SU-DHL-6 (cell line): ENCODE measurements at regions not wholly inside any gene's neighbourhood (a gene's known extent, or its start where the extent isn't known, plus 50 kb on each side); places are given as distances from the start of the nearest gene placed in this dataset.

ENCODE experiments used
- H2AFZ ChIP-seq: fragments of 200-600 bp; sonication (generic); 2 replicates; pipeline ENCODE4 v1.6.1; 2014; ENCODE audit warnings: low read depth, mild to moderate bottlenecking, moderate library complexity, mixed read lengths, antibody characterized with exemption, low read length; ENCODE audit not compliant: severe bottlenecking
- H3F3A ChIP-seq: fragments of 200-600 bp; shearing (Covaris generic); 2 replicates; pipeline ENCODE4 v1.6.0; 2016; ENCODE audit warnings: antibody characterized with exemption, mild to moderate bottlenecking; ENCODE audit not compliant: insufficient read depth
- H3K27ac ChIP-seq: fragments of 200-600 bp; sonication (generic); 2 replicates; pipeline ENCODE4 v1.5.1; 2016; ENCODE audit warnings: low read depth, mild to moderate bottlenecking, low read length, moderate library complexity, mixed read lengths
- H3K27me3 ChIP-seq: fragments of 200-600 bp; sonication (generic), shearing (Covaris generic); 2 replicates; pipeline ENCODE4 v1.6.0; 2014; ENCODE audit warnings: mild to moderate bottlenecking, low read length
- H3K36me3 ChIP-seq: fragments of 200-600 bp; sonication (generic); 2 replicates; pipeline ENCODE4 v1.6.1; 2014; ENCODE audit warnings: mild to moderate bottlenecking, low read length, mixed read lengths
- H3K4me2 ChIP-seq: fragments of 300-600, 200-600 bp; shearing (Covaris generic), sonication (generic); 2 replicates; pipeline ENCODE4 v1.6.0; 2014; ENCODE audit warnings: low read length, low read depth, mild to moderate bottlenecking; ENCODE audit not compliant: poor library complexity, severe bottlenecking
- H3K4me3 ChIP-seq: fragments of 200-600 bp; sonication (generic); 2 replicates; pipeline ENCODE4 v1.5.1; 2014; ENCODE audit warnings: antibody characterized with exemption, low read length, mild to moderate bottlenecking, mixed read lengths; ENCODE audit not compliant: insufficient read depth, poor library complexity, severe bottlenecking
- H3K79me2 ChIP-seq: fragments of 200-600 bp; sonication (generic); 2 replicates; pipeline ENCODE4 v1.6.1; 2014; ENCODE audit warnings: mild to moderate bottlenecking, low read length, moderate library complexity; ENCODE audit not compliant: insufficient read depth
- H3K9ac ChIP-seq: fragments of 200-600 bp; sonication (generic); 2 replicates; pipeline ENCODE4 v1.7.0; 2014; ENCODE audit warnings: mild to moderate bottlenecking, low read length
- H3K9me2 ChIP-seq: fragments of 200-600 bp; sonication (generic); replicated peaks from 2 replicates; pipeline ENCODE4 v1.6.1; 2014; ENCODE audit warnings: low read length; ENCODE audit not compliant: insufficient read depth
- H3K9me3 ChIP-seq: fragments of 200-600 bp; sonication (generic); 2 replicates; pipeline ENCODE4 v1.6.1; 2014; ENCODE audit warnings: low read length, mixed read lengths; ENCODE audit not compliant: insufficient read depth
- H4K20me1 ChIP-seq: fragments of 200-600 bp; sonication (generic); 2 replicates; pipeline ENCODE4 v1.6.1; 2014; ENCODE audit warnings: low read depth, mild to moderate bottlenecking, antibody characterized with exemption, low read length, moderate library complexity, mixed read lengths
- CTCF ChIP-seq: fragments of 200-600 bp; sonication (generic); IDR thresholded peaks from one replicate; pipeline ENCODE4 v1.5.1; 2017; ENCODE audit warnings: antibody characterized with exemption, mild to moderate bottlenecking, low read length, moderate library complexity; ENCODE audit not compliant: insufficient read depth, poor library complexity, severe bottlenecking
- EZH2phosphoT487 ChIP-seq: fragments of 200-600 bp; sonication (generic), shearing (Covaris generic); conservative IDR thresholded peaks from 2 replicates; pipeline ENCODE4 v1.6.1; 2018; ENCODE audit warnings: mild to moderate bottlenecking, antibody characterized with exemption, low read length, moderate library complexity, mixed read lengths

GRCh38 chr1:187877220-187877619 lies 1048.5 kb downstream of the PLA2G4A start:
- no peak overlapping the region for H3K4me3 ChIP-seq
- no peaks in the 10 kb centered on the region for H3K36me3 ChIP-seq
- no peak overlapping the region for H2AFZ ChIP-seq
- H3K27ac ChIP-seq, result no peak overlapping the region
- no peaks in the 10 kb centered on the region for H3F3A ChIP-seq
- no peaks in the 10 kb centered on the region for H4K20me1 ChIP-seq
- TF ChIP-seq EZH2phosphoT487 (no peak), CTCF (no peak)
- H3K79me2 ChIP-seq, result no peaks in the 10 kb centered on the region
- no peaks in the 10 kb centered on the region for H3K9me3 ChIP-seq
- no peaks in the 10 kb centered on the region for H3K27me3 ChIP-seq
- no peak overlapping the region for H3K9ac ChIP-seq
- H3K4me2 ChIP-seq, result no peak overlapping the region
- H3K9me2 ChIP-seq, result no peaks in the 10 kb centered on the region

GRCh38 chr1:187878883-187879282 lies 1050.1 kb downstream of the PLA2G4A start:
- Histone ChIP-seq H2AFZ (peak overlapping the region; percentile 44), H3K9me2 (no peaks in the 10 kb centered on the region), H3K9me3 (no peaks in the 10 kb centered on the region), H3K27ac (no peak overlapping the region), H3K9ac (no peak overlapping the region), H3K27me3 (no peaks in the 10 kb centered on the region), H3K4me3 (no peak overlapping the region), H3F3A (no peaks in the 10 kb centered on the region), H4K20me1 (no peaks in the 10 kb centered on the region), H3K4me2 (no peak overlapping the region), H3K36me3 (no peaks in the 10 kb centered on the region), H3K79me2 (no peaks in the 10 kb centered on the region)
- TF ChIP-seq CTCF, result no peak
- TF ChIP-seq EZH2phosphoT487, result no peak

- Histone ChIP-seq H3K9me3 (no peaks in the 10 kb centered on the region), H3K36me3 (no peaks in the 10 kb centered on the region), H3K4me3 (no peak overlapping the region), H4K20me1 (no peaks in the 10 kb centered on the region), H3F3A (no peaks in the 10 kb centered on the region), H3K4me2 (no peak overlapping the region), H3K9ac (no peak overlapping the region), H3K27me3 (no peaks in the 10 kb centered on the region), H3K27ac (no peak overlapping the region), H3K79me2 (no peaks in the 10 kb centered on the region), H3K9me2 (no peaks in the 10 kb centered on the region), H2AFZ (no peak overlapping the region)
- TF ChIP-seq CTCF (no peak), EZH2phosphoT487 (no peak)
Measured at GRCh38 chr1:187883356-187883755, 1054.6 kb downstream of the PLA2G4A start.
